PFSK-1 (cell line): ENCODE measurements at regions not wholly inside any gene's neighbourhood (a gene's known extent, or its start where the extent isn't known, plus 50 kb on each side); places are given as distances from the start of the nearest gene placed in this dataset.

Source experiments
- FOXP2 ChIP-seq: optimal IDR thresholded peaks from 2 replicates; pipeline ENCODE3; 2011; ENCODE audit warnings: borderline replicate concordance, control low read depth, inconsistent platforms; ENCODE audit not compliant: insufficient read depth; ENCODE audit errors: extremely low read length, extremely low read depth
- POLR2AphosphoS5 ChIP-seq: IDR thresholded peaks from 2 replicates; pipeline ENCODE4 v1.6.1; 2012; ENCODE audit warnings: low read depth, mild to moderate bottlenecking, control low read depth, low read length, moderate library complexity
- REST ChIP-seq, 2 experiments: IDR thresholded peaks; 2 replicates each; pipeline versions ENCODE4 v1.6.1 to v1.8.0; 2011 to 2012; ENCODE audit warnings: low read depth in 2 of 2, low read length in 2 of 2, control low read depth in 1 of 2, inconsistent platforms in 1 of 2, mild to moderate bottlenecking in 1 of 2, moderate library complexity in 1 of 2; ENCODE audit not compliant: insufficient read depth in 1 of 2
- SIN3A ChIP-seq: IDR thresholded peaks from 2 replicates; pipeline ENCODE4 v1.6.1; 2012; ENCODE audit warnings: mild to moderate bottlenecking, low read length, moderate library complexity, borderline replicate concordance; ENCODE audit not compliant: insufficient read depth
- TAF1 ChIP-seq: IDR thresholded peaks from 2 replicates; pipeline ENCODE4 v1.6.1; 2012; ENCODE audit warnings: low read length, control low read depth, borderline replicate concordance; ENCODE audit not compliant: insufficient read depth

- no peak for TF ChIP-seq REST (IDR thresholded peaks at IDR 0.05; ENCODE audit: insufficient read depth in 1 of 2, low read depth in 2 of 2, low read length in 2 of 2)
- no peak for TF ChIP-seq TAF1
- no peak for TF ChIP-seq POLR2AphosphoS5
- TF ChIP-seq SIN3A = no peak
- no peak for TF ChIP-seq FOXP2
Measured at GRCh38 chr6:88358846-88359245, 192.7 kb upstream of the CNR1 start.

GRCh38 chr6:88349511-88349910 lies 183.4 kb upstream of the CNR1 start:
- no peak for TF ChIP-seq POLR2AphosphoS5
- TF ChIP-seq FOXP2 = no peak
- no peak for TF ChIP-seq SIN3A
- no peak for TF ChIP-seq TAF1
- TF ChIP-seq REST (IDR thresholded peaks at IDR 0.05; ENCODE audit: insufficient read depth in 1 of 2, low read depth in 2 of 2, low read length in 2 of 2) = no peak

- TF ChIP-seq POLR2AphosphoS5 = no peak
Measured at GRCh38 chr6:88342336-88342735, 176.2 kb upstream of the CNR1 start.

- TF ChIP-seq POLR2AphosphoS5 (no peak), FOXP2 (no peak), REST (IDR thresholded peaks at IDR 0.05; ENCODE audit: insufficient read depth in 1 of 2, low read depth in 2 of 2, low read length in 2 of 2) (no peak), TAF1 (no peak), SIN3A (no peak)
Measured at GRCh38 chr6:88339761-88340160, 173.6 kb upstream of the CNR1 start.

GRCh38 chr6:88321306-88321705 lies 155.2 kb upstream of the CNR1 start:
- TF ChIP-seq SIN3A (no peak), REST (IDR thresholded peaks at IDR 0.05; ENCODE audit: insufficient read depth in 1 of 2, low read depth in 2 of 2, low read length in 2 of 2) (no peak), TAF1 (no peak), FOXP2 (no peak), POLR2AphosphoS5 (no peak)
